Retinal pigment epithelial cell (primary cell): ENCODE measurements at regions not wholly inside any gene's neighbourhood (a gene's known extent, or its start where the extent isn't known, plus 50 kb on each side); places are given as distances from the start of the nearest gene placed in this dataset.

Source experiments
- DNase-seq: peaks from one replicate; pipeline ENCODE4 v3.0.0-alpha.2; 2010; ENCODE audit warnings: low read depth
- H3K4me3 ChIP-seq: 2 replicates; pipeline ENCODE4 v1.5.1; 2011; ENCODE audit warnings: mild to moderate bottlenecking, low read length, control low read depth, moderate library complexity
- TF ChIP-seq, protein P1 (sequence below): conservative IDR thresholded peaks from 2 replicates; pipeline ENCODE4 v1.5.1; 2011; ENCODE audit warnings: low read depth, low read length, control low read depth, inconsistent platforms

- DNase-seq = no peak
- TF ChIP-seq, protein P1, sequence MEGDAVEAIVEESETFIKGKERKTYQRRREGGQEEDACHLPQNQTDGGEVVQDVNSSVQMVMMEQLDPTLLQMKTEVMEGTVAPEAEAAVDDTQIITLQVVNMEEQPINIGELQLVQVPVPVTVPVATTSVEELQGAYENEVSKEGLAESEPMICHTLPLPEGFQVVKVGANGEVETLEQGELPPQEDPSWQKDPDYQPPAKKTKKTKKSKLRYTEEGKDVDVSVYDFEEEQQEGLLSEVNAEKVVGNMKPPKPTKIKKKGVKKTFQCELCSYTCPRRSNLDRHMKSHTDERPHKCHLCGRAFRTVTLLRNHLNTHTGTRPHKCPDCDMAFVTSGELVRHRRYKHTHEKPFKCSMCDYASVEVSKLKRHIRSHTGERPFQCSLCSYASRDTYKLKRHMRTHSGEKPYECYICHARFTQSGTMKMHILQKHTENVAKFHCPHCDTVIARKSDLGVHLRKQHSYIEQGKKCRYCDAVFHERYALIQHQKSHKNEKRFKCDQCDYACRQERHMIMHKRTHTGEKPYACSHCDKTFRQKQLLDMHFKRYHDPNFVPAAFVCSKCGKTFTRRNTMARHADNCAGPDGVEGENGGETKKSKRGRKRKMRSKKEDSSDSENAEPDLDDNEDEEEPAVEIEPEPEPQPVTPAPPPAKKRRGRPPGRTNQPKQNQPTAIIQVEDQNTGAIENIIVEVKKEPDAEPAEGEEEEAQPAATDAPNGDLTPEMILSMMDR = no peak
- no peak overlapping the region for H3K4me3 ChIP-seq
Measured at GRCh38 chr18:37662546-37663339, 97.1 kb upstream of the CELF4 start.

- H3K4me3 ChIP-seq = no peak overlapping the region
- TF ChIP-seq, protein P1 = no peak
- no peak for DNase-seq
Measured at GRCh38 chr18:37662099-37662498, 96.5 kb upstream of the CELF4 start.

DNA sequence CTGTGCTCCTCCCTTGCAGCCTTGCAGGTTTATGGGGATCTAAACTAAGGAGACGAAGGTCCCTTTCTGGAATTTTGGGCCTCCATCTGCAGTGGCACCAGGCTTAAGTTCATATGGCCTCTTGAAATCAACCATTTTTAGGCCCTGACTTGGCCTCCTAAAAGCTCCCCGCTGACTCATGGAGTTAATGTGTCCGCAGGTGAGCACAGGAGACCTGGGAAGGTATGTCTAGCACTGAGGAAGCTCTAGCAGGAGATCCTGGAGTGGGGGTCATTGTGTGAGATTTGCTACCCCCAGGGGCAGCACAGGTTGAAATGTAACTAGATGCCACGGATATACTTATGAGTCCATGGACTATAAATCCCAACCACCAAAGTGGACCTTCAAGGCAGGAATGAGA, 95.9 kb upstream of the CELF4 start:
- DNase-seq = no peak
- H3K4me3 ChIP-seq = no peak overlapping the region
- TF ChIP-seq, protein P1 = no peak

GRCh38 chr18:37661061-37661460, 95.5 kb upstream of the CELF4 start:
- TF ChIP-seq, protein P1 = no peak
- no peak overlapping the region for H3K4me3 ChIP-seq
- no peak for DNase-seq

DNA sequence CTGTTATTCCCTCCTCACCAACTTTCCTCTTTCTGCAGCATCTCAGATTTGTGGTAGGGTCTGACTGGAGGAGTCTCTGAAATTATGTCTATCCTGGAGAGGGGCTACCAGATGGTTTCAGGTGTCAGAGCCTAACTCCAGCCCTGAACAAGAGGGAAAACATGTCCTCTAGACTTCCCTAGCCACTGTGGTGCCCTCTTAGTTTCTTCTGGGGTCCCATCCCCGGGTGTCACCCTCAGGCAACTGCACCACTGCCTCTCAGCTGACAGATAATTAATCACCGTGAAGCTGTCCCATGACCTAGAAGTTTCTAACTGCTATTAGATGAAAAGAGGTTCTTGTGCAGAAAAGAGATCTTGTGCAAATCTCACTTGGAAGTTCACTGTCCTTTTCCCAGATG, 95.1 kb upstream of the CELF4 start:
- no peak overlapping the region for H3K4me3 ChIP-seq
- DNase-seq = no peak
- TF ChIP-seq, protein P1 = no peak

DNA sequence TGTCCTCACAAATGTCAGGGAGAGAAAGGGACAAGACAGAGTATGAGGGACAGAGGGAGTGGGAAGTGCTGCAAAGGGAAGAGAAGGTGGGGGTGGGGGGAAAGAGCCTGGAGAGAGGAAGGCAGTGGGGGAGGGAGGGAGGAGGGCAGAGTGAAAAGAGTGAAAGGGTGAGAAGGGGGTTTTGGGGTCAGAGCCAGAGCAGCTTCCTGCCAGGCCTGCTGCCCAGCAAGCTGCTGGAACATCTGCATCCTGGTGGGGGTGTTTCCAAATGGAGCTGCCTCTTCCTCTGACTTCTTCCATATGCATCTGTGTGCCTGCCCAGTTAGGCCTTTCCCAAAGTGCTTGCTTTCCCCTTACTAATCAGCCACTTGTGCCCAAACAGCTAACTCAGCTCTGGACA, 94.3 kb upstream of the CELF4 start:
- no peak for DNase-seq
- TF ChIP-seq, protein P1 = no peak
- H3K4me3 ChIP-seq = no peak overlapping the region

- DNase-seq = no peak
- TF ChIP-seq, protein P1 = no peak
- no peak overlapping the region for H3K4me3 ChIP-seq
Measured at GRCh38 chr18:37658894-37659293, 93.3 kb upstream of the CELF4 start.
